ENCODE measurements at regions not wholly inside any gene's neighbourhood (a gene's known extent, or its start where the extent isn't known, plus 50 kb on each side); places are given as distances from the start of the nearest gene placed in this dataset.

DNA sequence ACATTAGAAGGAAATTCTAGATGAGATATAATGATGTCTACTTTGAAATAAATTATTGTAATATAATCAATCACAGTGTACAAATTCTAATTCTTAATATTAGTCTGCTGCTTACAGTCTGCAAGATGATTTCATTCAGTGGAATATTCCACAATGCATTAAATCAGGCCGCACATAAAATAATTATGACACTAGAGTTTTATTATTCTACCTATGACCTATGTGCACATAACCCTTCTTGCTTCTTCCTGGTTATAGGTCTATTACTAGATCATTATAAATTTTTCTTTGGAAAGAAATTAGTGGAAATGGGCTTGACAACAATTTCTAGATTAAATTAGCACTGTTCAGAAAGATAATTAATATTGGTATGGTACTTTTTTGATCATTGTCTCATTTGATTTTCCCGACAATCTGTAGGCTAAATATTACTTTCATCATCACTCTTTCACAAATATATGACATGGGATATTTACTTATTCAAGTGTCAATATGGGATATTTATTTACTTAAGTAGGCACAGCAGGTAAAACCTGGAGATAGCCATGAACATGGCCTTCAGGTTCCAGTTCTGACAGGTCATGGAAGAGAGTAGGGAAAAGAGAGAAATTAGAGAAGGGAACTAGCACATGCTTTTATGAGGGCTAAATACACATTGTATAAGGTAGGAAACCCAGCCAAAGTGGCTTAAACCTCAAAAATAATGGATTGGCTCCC lies 476.4 kb downstream of the TOX3 start:
- DNase-seq (ENCODE audit: low read depth, low spot score): no peak
- H3K27ac ChIP-seq: no peak overlapping the region

DNA sequence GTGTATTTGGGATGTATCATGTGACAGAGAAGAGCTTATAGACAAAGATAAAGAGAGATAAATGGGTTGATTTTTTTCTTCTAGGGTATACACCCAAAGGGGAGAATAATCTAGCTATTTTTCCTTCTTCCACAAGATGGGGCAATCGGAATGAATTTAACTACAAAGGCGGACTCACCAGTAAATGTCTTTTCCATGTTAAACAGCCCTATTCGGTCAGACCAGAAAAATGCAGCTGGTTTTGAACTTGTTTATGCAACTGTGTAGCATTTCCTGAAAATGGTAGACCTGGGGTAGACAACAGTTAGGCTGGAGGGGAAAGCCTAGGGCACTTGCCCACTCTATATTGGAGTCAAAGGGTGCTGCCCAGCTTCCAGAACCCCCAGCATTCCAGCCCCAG lies 477.1 kb downstream of the TOX3 start:
- no peak for DNase-seq (ENCODE audit: low read depth, low spot score)
- H3K27ac ChIP-seq: no peak overlapping the region

DNA sequence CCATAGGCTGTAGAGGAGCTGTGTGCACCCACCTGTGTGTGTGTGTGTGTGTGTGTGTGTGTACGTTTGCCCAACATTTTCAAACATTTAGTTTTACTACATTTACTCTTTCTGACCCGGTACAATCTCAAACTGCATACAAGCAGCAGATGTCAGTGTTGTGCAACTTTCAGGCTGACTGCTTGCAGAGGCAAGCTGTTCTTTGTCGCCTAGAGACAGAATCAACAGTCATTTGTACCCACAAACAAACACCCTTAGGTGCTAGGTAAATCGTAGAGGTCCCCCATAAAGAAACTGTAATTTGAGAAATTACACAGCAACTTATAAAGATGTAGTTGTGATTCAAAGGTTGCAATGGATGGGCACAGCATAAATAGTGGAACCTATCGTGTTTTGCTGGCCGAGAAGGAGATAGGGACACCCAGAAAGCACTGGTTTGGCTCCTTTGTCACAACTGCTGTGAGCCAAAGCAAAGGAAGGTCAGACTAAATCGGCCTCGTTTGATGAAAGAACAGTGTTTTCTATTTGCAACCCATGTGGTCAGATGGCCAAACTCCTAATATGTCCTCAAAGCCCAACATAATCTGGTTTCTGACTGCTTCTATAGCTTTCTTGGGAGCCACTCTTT lies 478.4 kb downstream of the TOX3 start:
- H3K27ac ChIP-seq: no peak overlapping the region
- DNase-seq (ENCODE audit: low read depth, low spot score): no peak

DNA sequence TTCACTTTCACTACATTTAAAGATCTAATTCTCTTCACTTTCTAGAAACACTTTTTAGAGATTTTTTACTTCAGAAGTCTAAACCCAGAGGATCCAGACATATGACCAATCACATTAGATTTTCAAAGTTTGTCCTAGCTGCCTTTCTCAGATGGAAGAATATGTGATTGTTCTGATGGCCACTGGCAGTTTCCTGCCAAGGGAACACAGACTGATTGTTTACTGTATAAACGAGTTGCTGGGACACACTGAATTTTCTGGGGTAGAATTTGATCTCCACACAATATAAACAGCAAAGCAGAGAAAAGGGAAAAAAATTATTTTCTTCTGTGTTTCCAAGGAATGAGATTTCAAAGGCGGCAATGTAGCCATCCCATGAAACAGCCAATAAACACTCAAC lies 480.0 kb downstream of the TOX3 start:
- DNase-seq (ENCODE audit: low read depth, low spot score): no peak
- no peak overlapping the region for H3K27ac ChIP-seq

DNA sequence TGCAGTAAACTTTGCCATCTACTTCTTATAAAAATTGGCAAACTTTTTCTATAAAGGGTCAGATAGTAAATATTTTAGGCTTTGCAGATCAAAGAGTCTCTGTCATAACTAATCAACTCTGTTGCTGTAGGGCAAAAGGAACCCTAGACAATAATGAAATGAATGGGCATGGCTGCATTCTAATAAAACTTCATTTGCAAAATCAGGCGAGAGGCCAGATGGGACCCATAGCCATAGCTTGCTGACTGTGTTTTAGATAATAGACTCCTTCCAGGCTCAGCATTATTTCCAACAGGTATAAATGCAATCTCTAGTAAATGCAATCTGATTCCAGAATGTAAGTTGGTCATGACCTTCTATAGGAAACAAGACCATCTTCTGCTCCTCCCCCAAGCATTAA lies 490.7 kb downstream of the TOX3 start:
- DNase-seq (ENCODE audit: low read depth, low spot score): no peak

DNA sequence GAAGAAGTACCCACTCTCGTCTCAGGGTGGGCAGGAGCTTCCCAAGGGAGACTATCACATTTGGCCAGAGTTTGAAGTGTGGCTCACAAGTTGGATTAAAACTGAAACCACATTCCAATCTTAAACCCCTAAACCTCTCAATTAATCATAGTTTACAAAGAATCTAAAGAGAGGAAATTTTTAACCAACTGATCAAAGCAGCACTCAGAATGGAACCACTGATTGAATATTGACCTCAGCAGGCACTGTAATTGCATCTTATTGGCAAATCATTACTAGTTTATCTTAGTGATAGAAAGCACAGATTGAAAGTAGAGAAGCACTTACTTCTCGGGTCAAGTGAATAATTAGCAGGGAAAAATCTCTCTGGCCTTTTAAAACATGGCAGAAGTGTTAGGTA lies 491.6 kb downstream of the TOX3 start:
- DNase-seq (ENCODE audit: low read depth, low spot score): no peak
- H3K27ac ChIP-seq: no peak overlapping the region

More for the DNA sequence above, 490.7 kb downstream of the TOX3 start:
- H3K27ac ChIP-seq: no peak overlapping the region

DNA sequence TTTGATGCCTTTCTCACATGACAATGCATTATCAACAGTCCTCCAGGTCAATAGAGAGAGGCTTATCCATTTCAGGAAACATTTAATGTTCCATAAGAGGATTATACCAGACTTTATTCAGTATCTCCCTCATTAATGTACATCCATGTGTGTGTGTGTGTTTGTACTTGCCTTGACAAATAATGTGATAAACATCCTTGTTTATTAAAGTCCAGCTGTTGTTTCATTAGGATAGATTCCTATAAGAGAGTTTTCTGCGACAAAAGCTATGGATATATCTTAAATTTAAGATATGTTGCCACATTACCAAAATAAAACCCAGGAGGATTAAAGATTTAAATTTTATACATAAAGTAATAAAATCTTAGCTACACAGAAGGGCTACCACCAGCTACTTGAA lies 492.6 kb downstream of the TOX3 start:
- DNase-seq (ENCODE audit: low read depth, low spot score): no peak

DNA sequence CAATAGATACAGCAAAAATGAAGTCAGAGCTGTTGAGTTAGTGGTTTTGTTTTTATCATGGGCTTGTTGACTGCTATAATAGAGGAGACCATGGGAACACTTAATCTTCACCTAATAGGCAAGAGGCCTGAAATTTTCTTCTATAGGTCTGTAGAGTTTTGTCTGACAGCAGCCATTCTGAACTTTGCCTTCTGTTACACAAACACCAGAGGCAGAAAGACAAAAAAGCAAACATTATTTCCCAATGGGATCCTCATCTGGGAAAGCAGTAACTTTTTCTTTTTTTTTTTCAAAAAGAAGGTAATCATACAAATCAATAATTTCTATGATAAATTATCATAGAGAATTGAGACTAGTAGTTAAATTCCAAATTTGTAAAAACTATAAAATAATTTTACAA lies 494.1 kb downstream of the TOX3 start:
- no peak overlapping the region for H3K27ac ChIP-seq
- no peak for DNase-seq (ENCODE audit: low read depth, low spot score)

More for the DNA sequence above, 492.6 kb downstream of the TOX3 start:
- H3K27ac ChIP-seq: no peak overlapping the region

DNA sequence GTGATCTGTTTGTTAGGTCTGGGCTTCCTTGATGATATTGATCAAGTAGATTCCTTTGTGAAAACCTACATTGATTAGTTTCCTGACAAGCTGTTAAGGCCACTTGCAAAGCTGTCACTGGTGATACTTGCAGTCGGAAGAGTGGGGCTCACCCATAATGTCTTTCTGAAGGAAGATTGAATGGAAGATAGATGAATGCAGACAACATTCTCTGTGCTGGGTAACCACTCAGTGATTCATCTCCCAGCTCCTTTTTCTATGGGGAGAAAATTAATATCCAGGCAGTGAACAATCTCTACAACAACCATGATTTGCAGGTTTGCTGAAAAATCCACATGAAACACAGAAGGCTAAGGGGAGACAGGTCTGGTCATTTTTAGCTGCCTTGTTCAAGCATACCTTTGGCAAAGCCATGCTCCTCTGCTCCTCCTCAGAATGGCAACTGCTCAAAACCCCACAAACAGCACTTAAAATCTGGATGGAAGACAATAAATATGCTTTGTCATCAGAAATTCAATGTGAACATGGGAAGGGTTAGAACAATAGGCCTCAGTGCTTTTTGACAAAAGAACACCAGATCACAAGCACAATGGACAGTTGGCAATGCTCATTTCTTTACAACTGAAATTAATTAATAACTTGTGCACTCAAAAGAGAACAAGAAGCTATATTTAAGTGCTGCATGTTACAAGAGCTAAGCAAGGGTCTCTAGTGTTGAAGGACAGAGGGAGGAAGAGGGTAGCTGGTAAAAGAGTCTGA lies 495.4 kb downstream of the TOX3 start:
- no peak overlapping the region for H3K27ac ChIP-seq
- DNase-seq (ENCODE audit: low read depth, low spot score): no peak

DNA sequence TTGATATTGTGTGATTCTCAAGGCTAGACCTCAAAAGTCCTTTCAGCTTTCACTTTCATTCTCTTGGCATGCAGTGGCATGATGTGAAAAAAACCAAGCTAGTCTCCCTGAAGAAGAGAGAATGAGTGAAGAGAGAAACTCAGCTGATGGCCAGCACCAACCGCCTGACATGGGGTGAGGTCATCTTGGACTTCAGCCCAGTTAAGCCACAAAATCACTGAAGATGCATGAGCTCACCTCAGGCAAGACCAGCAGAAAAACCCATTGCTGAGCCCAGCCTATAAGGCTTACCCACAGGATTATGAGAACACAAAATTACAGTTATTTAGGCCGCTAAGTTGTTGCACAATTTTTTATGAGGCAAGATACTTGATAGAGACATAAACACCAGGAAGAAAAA lies 496.5 kb downstream of the TOX3 start:
- H3K27ac ChIP-seq: no peak overlapping the region
- DNase-seq (ENCODE audit: low read depth, low spot score): peak; percentile 48

DNA sequence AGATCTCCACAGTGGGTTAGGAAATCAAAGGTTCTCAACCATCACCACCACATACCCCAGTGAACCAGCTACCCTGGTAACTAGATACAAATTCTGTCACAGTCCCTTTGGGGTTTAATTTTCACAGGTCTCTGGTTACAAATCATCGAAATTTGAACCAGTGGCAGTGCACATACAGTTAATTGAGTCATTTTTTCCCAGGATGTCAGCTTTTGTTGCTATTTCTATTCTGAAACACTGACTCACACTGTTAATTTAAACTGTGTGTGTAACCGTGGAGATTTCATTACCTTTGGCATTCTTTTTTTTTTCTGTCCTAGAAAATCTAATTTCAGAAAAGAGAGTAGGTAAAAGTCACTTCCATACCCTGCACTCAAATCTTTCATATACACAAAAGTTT lies 511.5 kb downstream of the TOX3 start:
- no peak overlapping the region for H3K27ac ChIP-seq
- no peak for DNase-seq (ENCODE audit: low read depth, low spot score)

DNA sequence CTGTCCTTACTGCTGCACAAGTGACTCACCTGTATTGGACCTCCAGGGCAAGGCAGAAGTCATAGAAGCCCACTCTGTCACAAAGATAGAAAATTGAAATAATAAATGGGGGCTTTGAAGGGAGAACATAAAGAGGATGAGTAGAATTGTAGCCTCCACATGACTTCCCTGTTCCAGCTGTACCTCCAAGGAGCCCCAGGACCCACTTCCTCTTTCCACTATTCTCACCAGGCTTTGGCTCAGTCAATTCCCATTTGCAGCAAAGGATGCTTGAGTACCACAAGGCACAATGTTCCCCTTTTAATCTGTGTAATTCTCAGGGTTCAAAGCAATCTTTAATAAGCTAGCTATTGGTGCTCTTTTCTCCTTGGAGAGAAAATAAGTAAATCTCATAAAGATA lies 512.1 kb downstream of the TOX3 start:
- H3K27ac ChIP-seq: no peak overlapping the region
- DNase-seq (ENCODE audit: low read depth, low spot score): no peak

DNA sequence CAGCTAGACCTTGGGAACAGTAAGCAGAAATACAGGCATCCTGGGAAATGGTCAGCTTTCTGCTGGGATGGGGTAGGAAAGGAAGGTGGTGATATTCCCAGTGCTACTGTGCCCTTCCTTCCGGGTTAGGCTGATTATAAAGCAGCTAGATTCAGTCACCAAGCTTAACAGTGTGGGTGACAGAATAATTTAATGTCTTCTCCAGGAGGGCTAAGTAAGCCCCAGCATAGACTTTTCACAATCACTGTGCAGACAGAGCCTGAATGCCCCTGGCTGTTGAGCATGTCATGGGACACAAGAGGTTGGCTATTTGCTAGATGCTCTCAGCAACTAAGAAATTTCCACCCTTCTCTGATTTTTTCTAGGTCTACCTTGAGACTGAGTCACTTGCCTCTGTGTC lies 513.0 kb downstream of the TOX3 start:
- no peak overlapping the region for H3K27ac ChIP-seq
- DNase-seq (ENCODE audit: low read depth, low spot score): no peak

DNA sequence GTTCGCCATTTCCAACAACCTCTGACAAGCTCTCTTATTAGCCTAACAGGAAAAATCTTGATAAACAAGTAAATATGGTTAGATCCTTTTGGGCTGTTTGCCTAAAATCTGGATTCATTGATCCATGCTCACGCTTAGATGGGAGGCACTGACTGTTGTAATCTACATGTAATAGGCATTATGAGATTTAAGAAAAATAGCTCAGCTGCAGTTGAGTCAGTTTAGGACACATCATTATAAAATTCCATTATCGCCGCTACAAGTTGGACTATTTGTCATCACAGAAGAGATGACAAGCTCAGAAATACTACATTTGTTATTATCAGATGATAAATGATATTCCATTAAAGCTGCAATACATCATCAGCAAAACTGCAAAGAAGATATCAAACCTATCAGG lies 524.0 kb downstream of the TOX3 start:
- DNase-seq (ENCODE audit: low read depth, low spot score): no peak
- H3K27ac ChIP-seq: no peak overlapping the region

DNA sequence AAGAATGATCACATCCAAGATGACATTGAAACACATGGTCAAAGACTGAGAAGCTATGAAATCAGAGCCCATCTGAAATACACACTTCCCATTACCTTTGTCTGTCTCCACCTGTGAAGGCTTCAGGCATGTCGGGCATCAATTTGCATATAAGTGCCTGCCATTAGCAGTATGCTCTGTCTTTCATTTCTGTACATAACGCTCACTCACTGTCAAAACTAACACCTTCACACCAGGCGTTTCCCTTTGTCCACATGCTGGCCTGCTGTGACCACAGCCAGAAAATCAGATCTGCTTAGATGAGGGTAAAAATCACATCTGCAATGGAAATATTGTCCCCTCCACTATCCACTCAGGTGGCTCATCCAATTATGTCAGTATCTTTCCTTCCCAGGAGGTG lies 524.8 kb downstream of the TOX3 start:
- no peak for DNase-seq (ENCODE audit: low read depth, low spot score)

DNA sequence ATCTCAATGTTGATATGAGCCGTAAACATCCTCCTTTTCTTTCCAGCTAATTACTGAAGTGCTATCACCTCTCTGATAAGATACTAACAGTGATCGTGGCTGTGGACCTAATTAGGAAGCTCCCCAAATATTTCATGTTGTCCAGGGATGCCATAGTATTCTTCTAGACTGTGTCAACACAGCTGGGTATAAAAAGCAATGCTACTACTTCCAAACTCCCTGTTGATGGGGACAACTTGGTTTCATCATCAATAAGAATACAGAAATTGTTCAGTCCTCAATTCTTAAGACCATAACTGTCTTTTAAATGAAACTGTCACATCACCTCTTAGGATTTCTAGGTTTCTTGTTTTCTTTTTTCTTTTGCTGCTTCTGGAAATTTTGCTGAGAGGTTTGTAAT lies 530.6 kb downstream of the TOX3 start:
- DNase-seq (ENCODE audit: low read depth, low spot score): no peak
- H3K27ac ChIP-seq: no peak overlapping the region

More for the DNA sequence above, 524.8 kb downstream of the TOX3 start:
- H3K27ac ChIP-seq: no peak overlapping the region

DNA sequence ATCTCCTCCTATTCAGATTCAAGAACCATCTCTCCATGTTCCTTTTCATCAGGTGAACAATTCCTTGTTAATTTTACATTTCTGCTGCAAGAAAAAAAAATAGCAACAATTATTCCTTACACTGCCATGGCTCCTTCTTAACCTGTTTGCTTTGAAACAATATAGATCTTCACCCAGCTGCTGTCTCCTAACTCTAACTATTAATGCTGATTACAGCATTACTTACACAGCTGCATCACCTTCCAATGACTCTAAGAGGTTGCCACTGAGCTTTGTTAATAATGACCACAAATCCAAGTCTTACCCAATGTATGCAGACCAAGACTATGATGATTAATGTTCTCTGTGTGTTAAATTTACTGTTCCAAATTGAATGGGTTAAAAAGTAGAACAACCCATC lies 541.4 kb downstream of the TOX3 start:
- no peak for DNase-seq (ENCODE audit: low read depth, low spot score)
- H3K27ac ChIP-seq: no peak overlapping the region

DNA sequence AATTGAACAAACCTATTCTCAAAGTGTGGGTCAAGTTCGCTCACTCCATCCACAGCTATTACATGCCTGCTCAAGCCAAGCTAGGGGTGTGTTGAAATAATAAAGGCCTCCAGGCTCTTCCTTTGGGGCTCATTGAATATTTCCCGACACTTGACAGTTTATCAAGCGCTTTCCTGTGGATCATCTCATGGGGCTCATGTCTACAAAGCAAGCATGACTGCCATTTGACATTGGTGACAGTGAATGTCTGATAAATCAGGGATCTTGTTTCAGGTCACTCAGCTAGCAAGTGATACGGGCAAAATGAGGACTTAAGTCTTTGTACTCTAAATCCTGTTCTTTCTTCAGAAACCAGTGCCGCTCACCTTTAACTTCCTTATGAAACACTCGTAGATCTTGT lies 542.6 kb downstream of the TOX3 start:
- H3K27ac ChIP-seq: no peak overlapping the region
- no peak for DNase-seq (ENCODE audit: low read depth, low spot score)

DNA sequence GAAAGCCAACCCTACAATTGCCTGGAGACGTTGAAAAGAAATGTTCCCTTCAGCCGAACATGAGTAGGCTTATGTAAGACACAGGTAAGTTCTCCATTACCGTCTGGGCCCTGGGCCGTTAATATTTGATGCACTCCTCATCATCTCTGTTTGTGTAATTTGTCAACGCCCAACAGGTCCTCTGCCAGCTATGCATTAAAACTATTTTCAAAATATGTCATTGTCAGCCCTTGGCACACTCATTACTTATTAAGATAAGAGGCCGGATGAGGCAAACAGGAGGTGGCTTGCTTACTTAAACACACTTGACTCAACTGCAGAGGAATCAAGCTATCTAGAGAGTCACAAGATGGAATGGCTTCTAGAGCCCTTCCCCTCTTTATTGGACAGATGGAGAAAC lies 544.9 kb downstream of the TOX3 start:
- DNase-seq (ENCODE audit: low read depth, low spot score): no peak
- H3K27ac ChIP-seq: no peak overlapping the region

DNA sequence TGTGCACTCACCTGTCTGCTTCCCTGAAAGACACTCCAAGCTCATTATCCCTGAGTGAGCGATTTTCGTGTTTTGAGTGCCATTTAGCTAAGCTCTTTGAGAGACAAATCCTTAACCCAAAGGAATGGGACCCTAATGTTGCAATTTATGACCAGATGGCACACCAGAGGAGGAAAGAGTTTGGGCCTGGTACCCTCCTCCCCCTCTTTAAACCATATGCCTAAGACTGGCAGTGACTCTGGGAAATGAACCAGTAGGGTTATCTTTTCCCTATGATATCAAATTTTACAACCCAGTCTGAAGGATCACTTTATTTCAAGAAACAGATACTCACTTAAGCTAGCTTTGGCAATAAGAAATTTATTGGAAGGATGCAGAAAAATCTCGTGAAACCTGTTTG lies 550.4 kb downstream of the TOX3 start:
- no peak overlapping the region for H3K27ac ChIP-seq
- no peak for DNase-seq (ENCODE audit: low read depth, low spot score)

DNA sequence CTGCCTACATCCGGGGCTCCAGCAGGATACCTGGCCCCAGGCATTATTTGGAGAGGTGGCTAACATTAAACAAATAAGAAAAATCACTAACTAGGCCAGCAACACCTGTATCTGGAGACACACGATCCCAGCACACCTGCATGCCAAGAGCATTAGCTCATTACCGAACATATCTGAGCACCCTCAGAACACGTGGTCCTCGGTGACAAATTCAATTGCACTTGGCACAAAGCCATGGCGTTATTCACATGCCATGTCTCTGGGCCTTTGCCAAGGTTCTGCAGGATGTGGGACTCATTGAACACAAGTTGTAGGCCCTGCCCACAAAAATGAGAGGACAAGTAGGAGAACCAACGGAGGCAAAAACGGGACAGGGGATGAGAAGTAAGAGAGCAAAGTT lies 552.3 kb downstream of the TOX3 start:
- peak; percentile 96 for DNase-seq (ENCODE audit: low read depth, low spot score)
- peak overlapping the region; percentile 22 for H3K27ac ChIP-seq

Measured in epithelial cell of prostate (primary cell).